HepG2 (cell line): ENCODE measurements at regions not wholly inside any gene's neighbourhood (a gene's known extent, or its start where the extent isn't known, plus 50 kb on each side); places are given as distances from the start of the nearest gene placed in this dataset.

ENCODE experiments used
- ATAC-seq: fragments of 200-7000 bp; cut with Tn5 transposase; 3 replicates; pipeline ENCODE4 v1.9.1; 2020; ENCODE audit warnings: mild to moderate bottlenecking, moderate library complexity
- BruUV-seq: library from RNA; stranded (reverse); fragments of 400-500 nt; replicated peaks from 2 replicates; lab custom pipeline; 2021; lab: Mats Ljungman, UMichigan
- CTCF ChIA-PET: fragments of 300-600 bp; formaldehyde crosslinking; extraction: SDS; loops from one replicate; lab custom pipeline; 2021; ENCODE audit warnings: low total read pairs, inconsistent platforms, low intra/inter-chr PET ratio; lab: Yijun Ruan, JAX
- POLR2A ChIA-PET: fragments of 350-600 bp; sonication (Branson Sonifier 250); formaldehyde crosslinking; loops from one replicate; lab custom pipeline; 2020; ENCODE audit warnings: antibody characterized with exemption, inconsistent platforms; lab: Yijun Ruan, JAX
- DNase-seq: peaks from one replicate; pipeline ENCODE4 v3.0.0-alpha.2; 2015; ENCODE audit warnings: low spot score
- FAIRE-seq: peaks from 3 replicates; lab custom pipeline; 2011; peaks lifted over from hg19 to GRCh38; lab: Jason Lieb, UNC
- H2AFZ ChIP-seq: one replicate; pipeline ENCODE4 v1.6.1; 2011; ENCODE audit warnings: low read length, inconsistent platforms
- H3K27ac ChIP-seq: fragments of 300-600 bp; 3 replicates; pipeline ENCODE4 v1.8.0; 2011; ENCODE audit warnings: mixed run types, mild to moderate bottlenecking, mixed read lengths, low read length, inconsistent platforms; ENCODE audit not compliant: insufficient read depth; ENCODE audit errors: extremely low read length
- H3K27me3 ChIP-seq, 2 experiments: fragments of 200-600 bp in 1 of 2; 2 replicates in 1 of 2; 3 replicates in 1 of 2; pipeline versions ENCODE4 v1.6.0 to v1.8.0; 2011; ENCODE audit warnings: low read length in 2 of 2, mild to moderate bottlenecking in 2 of 2, moderate library complexity in 2 of 2, inconsistent platforms in 1 of 2; ENCODE audit not compliant: insufficient read depth in 2 of 2, control insufficient read depth in 1 of 2
- H3K36me3 ChIP-seq, 2 experiments: fragments of 200-600 bp in 1 of 2; replicated peaks in 1 of 2; 2 replicates in 1 of 2; 3 replicates in 1 of 2; pipeline versions ENCODE4 v1.5.1 to v1.8.0; 2011; ENCODE audit warnings: low read length in 2 of 2, inconsistent platforms in 1 of 2; ENCODE audit not compliant: insufficient read depth in 2 of 2, control insufficient read depth in 1 of 2
- H3K4me1 ChIP-seq: 2 replicates; pipeline ENCODE4 v1.5.1; 2012; ENCODE audit warnings: low read length, inconsistent platforms; ENCODE audit not compliant: insufficient read depth
- H3K4me2 ChIP-seq: 2 replicates; pipeline ENCODE4 v1.6.0; 2011; ENCODE audit warnings: low read depth, low read length, inconsistent platforms
- H3K4me3 ChIP-seq, 3 experiments: fragments of 200-600 bp in 1 of 3; sonication (generic), shearing (Covaris generic) in 1 of 3; replicated peaks in 1 of 3; 2 replicates each; pipeline ENCODE4 v1.5.1; 2011 to 2016; ENCODE audit warnings: low read length in 3 of 3, inconsistent platforms in 2 of 3, low read depth in 2 of 3, mild to moderate bottlenecking in 2 of 3, control low read depth in 1 of 3, mixed read lengths in 1 of 3; ENCODE audit not compliant: insufficient read depth in 1 of 3
- H3K79me2 ChIP-seq: one replicate; pipeline ENCODE4 v1.6.1; 2011; ENCODE audit warnings: low read length, inconsistent platforms; ENCODE audit not compliant: insufficient read depth
- H3K9ac ChIP-seq: 2 replicates; pipeline ENCODE4 v1.6.0; 2011; ENCODE audit warnings: mild to moderate bottlenecking, low read depth, low read length, inconsistent platforms; ENCODE audit not compliant: insufficient read depth
- H3K9me3 ChIP-seq: 2 replicates; pipeline ENCODE4 v1.5.1; 2012; ENCODE audit warnings: mild to moderate bottlenecking, low read length
- H4K20me1 ChIP-seq: 2 replicates; pipeline ENCODE4 v1.6.0; 2011; ENCODE audit warnings: inconsistent platforms, mild to moderate bottlenecking, low read length, moderate library complexity; ENCODE audit not compliant: insufficient read depth
- AHR ChIP-seq: IDR thresholded peaks from 2 replicates; pipeline ENCODE4 v1.6.1; 2018; ENCODE audit warnings: missing genetic modification reagents, missing compliant biosample characterization
- KAT7 ChIP-seq: IDR thresholded peaks from 2 replicates; pipeline ENCODE4 v1.6.1; 2018; ENCODE audit warnings: borderline replicate concordance, missing compliant biosample characterization
- MAFF ChIP-seq: IDR thresholded peaks from 2 replicates; pipeline ENCODE4 v1.6.1; 2011; ENCODE audit warnings: low read depth, low read length, improper control_type of control experiment
- NFE2L2 ChIP-seq: fragments of 150-350 bp; IDR thresholded peaks from 2 replicates; pipeline ENCODE4 v1.6.1; 2014; ENCODE audit warnings: low read length
- RFXAP ChIP-seq: sonication (generic); formaldehyde crosslinking; IDR thresholded peaks from 2 replicates; pipeline ENCODE4 v1.4.0; 2020; ENCODE audit warnings: missing genetic modification reagents, borderline replicate concordance
- STAG1 ChIP-seq: sonication (generic); formaldehyde crosslinking; IDR thresholded peaks from 2 replicates; pipeline ENCODE4 v1.4.0; 2020; ENCODE audit warnings: missing genetic modification reagents
- TBL1XR1 ChIP-seq: fragments of 150-350 bp; IDR thresholded peaks from 2 replicates; pipeline ENCODE4 v1.6.1; 2014; ENCODE audit warnings: borderline replicate concordance, low read length; ENCODE audit not compliant: partially characterized antibody
- TGIF2 ChIP-seq: IDR thresholded peaks from 2 replicates; pipeline ENCODE4 v1.6.1; 2016; ENCODE audit warnings: control low read depth, missing compliant biosample characterization
- ZFP37 ChIP-seq: sonication (generic); formaldehyde crosslinking; IDR thresholded peaks from 2 replicates; pipeline ENCODE4 v1.4.0; 2020; ENCODE audit warnings: missing genetic modification reagents, borderline replicate concordance
- ZNF776 ChIP-seq: sonication (generic); formaldehyde crosslinking; IDR thresholded peaks from 2 replicates; pipeline ENCODE4 v1.4.0; 2020; ENCODE audit warnings: mild to moderate bottlenecking, missing genetic modification reagents
- ZSCAN20 ChIP-seq: sonication (generic); formaldehyde crosslinking; IDR thresholded peaks from 2 replicates; pipeline ENCODE4 v1.4.0; 2020; ENCODE audit warnings: missing genetic modification reagents, mild to moderate bottlenecking, borderline replicate concordance
- WGBS: methylation state at CpG from one replicate; pipeline ENCODE4 v1.1.6; 2017; ENCODE audit warnings: low lambda C conversion rate; 5-methylcytosine and 5-hydroxymethylcytosine counted together
- in situ Hi-C: cut with HindIII; loops from 2 replicates; pipeline ENCODE4 v1.10.0; 2017; ENCODE audit warnings: low pct_unique_long_range_greater_than_20kb; ENCODE audit not compliant: extremely low pct_ligation_motif_present
- intact Hi-C: fragments of 100-400 bp; cut with micrococcal nuclease; formaldehyde crosslinking; loops from one replicate; pipeline ENCODE4 v1.10.0; 2022; ENCODE audit not compliant: unreplicated experiment
- TF ChIP-seq, protein P1 (sequence below): IDR thresholded peaks from 2 replicates; pipeline ENCODE4 v1.4.0; 2020; ENCODE audit warnings: mild to moderate bottlenecking, missing genetic modification reagents
- TF ChIP-seq, protein P2 (sequence below): IDR thresholded peaks from 2 replicates; pipeline ENCODE4 v1.6.1; 2016; ENCODE audit warnings: missing genetic modification reagents, missing compliant biosample characterization
- TF ChIP-seq, protein P3 (sequence below): sonication (generic); formaldehyde crosslinking; IDR thresholded peaks from 2 replicates; pipeline ENCODE4 v1.8.1; 2022; ENCODE audit warnings: mild to moderate bottlenecking, missing genetic modification reagents
- TF ChIP-seq, protein P4 (sequence below): sonication (generic); formaldehyde crosslinking; IDR thresholded peaks from 2 replicates; pipeline ENCODE4 v1.4.0; 2020; ENCODE audit warnings: missing genetic modification reagents, mild to moderate bottlenecking, borderline replicate concordance

DNA sequence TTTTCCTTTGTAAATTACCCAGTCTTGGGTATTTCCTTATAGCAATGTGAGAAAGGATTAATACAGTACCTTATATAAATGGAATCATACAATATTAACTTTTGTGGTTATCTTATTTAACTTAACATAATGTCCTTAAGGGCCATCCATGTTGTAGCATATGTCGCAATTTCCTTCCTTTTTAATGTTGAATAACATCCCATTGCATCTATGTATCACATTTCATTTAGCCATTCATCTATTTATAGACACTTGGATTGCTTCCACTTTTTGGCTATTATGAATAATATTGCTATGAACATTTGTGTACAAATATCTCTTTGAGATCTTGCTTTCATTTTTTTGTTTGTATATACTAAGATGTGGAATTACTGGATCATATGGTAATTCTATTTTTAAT, 342.2 kb downstream of the PDCD6IP start (continued):
- TF ChIP-seq, protein P1, sequence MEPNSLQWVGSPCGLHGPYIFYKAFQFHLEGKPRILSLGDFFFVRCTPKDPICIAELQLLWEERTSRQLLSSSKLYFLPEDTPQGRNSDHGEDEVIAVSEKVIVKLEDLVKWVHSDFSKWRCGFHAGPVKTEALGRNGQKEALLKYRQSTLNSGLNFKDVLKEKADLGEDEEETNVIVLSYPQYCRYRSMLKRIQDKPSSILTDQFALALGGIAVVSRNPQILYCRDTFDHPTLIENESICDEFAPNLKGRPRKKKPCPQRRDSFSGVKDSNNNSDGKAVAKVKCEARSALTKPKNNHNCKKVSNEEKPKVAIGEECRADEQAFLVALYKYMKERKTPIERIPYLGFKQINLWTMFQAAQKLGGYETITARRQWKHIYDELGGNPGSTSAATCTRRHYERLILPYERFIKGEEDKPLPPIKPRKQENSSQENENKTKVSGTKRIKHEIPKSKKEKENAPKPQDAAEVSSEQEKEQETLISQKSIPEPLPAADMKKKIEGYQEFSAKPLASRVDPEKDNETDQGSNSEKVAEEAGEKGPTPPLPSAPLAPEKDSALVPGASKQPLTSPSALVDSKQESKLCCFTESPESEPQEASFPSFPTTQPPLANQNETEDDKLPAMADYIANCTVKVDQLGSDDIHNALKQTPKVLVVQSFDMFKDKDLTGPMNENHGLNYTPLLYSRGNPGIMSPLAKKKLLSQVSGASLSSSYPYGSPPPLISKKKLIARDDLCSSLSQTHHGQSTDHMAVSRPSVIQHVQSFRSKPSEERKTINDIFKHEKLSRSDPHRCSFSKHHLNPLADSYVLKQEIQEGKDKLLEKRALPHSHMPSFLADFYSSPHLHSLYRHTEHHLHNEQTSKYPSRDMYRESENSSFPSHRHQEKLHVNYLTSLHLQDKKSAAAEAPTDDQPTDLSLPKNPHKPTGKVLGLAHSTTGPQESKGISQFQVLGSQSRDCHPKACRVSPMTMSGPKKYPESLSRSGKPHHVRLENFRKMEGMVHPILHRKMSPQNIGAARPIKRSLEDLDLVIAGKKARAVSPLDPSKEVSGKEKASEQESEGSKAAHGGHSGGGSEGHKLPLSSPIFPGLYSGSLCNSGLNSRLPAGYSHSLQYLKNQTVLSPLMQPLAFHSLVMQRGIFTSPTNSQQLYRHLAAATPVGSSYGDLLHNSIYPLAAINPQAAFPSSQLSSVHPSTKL = no peak
- TF ChIP-seq KAT7 (CRISPR knock-in tag) = no peak
- TF ChIP-seq ZFP37 (CRISPR knock-in tag) = no peak
- TF ChIP-seq, protein P2, sequence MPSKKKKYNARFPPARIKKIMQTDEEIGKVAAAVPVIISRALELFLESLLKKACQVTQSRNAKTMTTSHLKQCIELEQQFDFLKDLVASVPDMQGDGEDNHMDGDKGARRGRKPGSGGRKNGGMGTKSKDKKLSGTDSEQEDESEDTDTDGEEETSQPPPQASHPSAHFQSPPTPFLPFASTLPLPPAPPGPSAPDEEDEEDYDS = no peak
- no peak for TF ChIP-seq ZSCAN20 (CRISPR knock-in tag)
- TF ChIP-seq, protein P3, sequence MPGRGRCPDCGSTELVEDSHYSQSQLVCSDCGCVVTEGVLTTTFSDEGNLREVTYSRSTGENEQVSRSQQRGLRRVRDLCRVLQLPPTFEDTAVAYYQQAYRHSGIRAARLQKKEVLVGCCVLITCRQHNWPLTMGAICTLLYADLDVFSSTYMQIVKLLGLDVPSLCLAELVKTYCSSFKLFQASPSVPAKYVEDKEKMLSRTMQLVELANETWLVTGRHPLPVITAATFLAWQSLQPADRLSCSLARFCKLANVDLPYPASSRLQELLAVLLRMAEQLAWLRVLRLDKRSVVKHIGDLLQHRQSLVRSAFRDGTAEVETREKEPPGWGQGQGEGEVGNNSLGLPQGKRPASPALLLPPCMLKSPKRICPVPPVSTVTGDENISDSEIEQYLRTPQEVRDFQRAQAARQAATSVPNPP (CRISPR knock-in tag) = no peak

DNA sequence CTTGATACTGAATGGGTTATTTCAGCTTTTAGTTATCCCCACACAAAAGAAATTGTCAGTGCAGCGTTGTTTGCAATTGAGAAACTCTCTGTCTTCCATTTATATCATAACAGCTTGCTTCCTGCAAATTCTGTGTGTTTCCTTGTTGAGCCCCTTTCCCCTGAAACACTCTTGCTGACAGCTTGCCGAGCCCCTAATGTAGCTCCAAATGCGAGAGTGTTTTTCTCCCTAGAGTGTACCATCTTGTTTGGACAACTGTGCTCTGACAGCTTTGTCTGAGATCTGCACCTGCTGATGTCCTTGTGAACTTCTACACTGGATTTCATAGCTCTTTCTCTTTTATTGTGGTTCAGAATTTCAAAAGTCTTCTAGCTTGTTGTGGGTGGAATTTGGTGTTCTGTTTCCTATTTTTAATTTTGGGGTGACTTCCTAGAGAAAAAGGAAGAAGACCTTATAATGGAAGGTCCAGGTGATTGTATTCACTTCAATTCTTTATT, 343.5 kb downstream of the PDCD6IP start:
- ATAC-seq (no peak), FAIRE-seq (no peak), DNase-seq (no peak)
- no peaks in the 10 kb centered on the region for H3K27me3 ChIP-seq
- in situ Hi-C loops = no loop called here
- H3K79me2 ChIP-seq = no peaks in the 10 kb centered on the region
- no peaks in the 10 kb centered on the region for H3K4me1 ChIP-seq
- 0% methylated on average over 3 of the region's 3 CpGs for WGBS
- ChIA-PET CTCF (no interaction called here), POLR2A (no interaction called here)
- no peak overlapping the region for H2AFZ ChIP-seq
- no peaks in the 10 kb centered on the region for H4K20me1 ChIP-seq
- no peak overlapping the region for H3K4me2 ChIP-seq
- H3K27ac ChIP-seq = no peak overlapping the region
- intact Hi-C loops = no loop called here
- TF ChIP-seq RFXAP (CRISPR knock-in tag) (no peak), AHR (CRISPR knock-in tag) (no peak), STAG1 (no peak), TBL1XR1 (no peak), TGIF2 (no peak), ZNF776 (no peak), NFE2L2 (no peak), MAFF (no peak)
- TF ChIP-seq, protein P4, sequence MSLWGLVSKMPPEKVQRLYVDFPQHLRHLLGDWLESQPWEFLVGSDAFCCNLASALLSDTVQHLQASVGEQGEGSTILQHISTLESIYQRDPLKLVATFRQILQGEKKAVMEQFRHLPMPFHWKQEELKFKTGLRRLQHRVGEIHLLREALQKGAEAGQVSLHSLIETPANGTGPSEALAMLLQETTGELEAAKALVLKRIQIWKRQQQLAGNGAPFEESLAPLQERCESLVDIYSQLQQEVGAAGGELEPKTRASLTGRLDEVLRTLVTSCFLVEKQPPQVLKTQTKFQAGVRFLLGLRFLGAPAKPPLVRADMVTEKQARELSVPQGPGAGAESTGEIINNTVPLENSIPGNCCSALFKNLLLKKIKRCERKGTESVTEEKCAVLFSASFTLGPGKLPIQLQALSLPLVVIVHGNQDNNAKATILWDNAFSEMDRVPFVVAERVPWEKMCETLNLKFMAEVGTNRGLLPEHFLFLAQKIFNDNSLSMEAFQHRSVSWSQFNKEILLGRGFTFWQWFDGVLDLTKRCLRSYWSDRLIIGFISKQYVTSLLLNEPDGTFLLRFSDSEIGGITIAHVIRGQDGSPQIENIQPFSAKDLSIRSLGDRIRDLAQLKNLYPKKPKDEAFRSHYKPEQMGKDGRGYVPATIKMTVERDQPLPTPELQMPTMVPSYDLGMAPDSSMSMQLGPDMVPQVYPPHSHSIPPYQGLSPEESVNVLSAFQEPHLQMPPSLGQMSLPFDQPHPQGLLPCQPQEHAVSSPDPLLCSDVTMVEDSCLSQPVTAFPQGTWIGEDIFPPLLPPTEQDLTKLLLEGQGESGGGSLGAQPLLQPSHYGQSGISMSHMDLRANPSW (CRISPR knock-in tag) = no peak
- H3K9ac ChIP-seq = no peak overlapping the region
- no peak overlapping the region for H3K4me3 ChIP-seq
- no peaks in the 10 kb centered on the region for H3K9me3 ChIP-seq
- H3K36me3 ChIP-seq = no peaks in the 10 kb centered on the region
- BruUV-seq = no TSS peak
